SK-MEL-5 (cell line): ENCODE measurements at regions not wholly inside any gene's neighbourhood (a gene's known extent, or its start where the extent isn't known, plus 50 kb on each side); places are given as distances from the start of the nearest gene placed in this dataset.

Source experiments
- DNase-seq: peaks from one replicate; pipeline ENCODE4 v3.0.0-alpha.2; 2016; ENCODE audit warnings: low read depth, low spot score
- in situ Hi-C: cut with HindIII; loops from 2 replicates; pipeline ENCODE4 v1.10.0; 2016; ENCODE audit warnings: low sequenced_read_pairs, high pct_unique_total_duplicates, low pct_unique_long_range_greater_than_20kb

DNA sequence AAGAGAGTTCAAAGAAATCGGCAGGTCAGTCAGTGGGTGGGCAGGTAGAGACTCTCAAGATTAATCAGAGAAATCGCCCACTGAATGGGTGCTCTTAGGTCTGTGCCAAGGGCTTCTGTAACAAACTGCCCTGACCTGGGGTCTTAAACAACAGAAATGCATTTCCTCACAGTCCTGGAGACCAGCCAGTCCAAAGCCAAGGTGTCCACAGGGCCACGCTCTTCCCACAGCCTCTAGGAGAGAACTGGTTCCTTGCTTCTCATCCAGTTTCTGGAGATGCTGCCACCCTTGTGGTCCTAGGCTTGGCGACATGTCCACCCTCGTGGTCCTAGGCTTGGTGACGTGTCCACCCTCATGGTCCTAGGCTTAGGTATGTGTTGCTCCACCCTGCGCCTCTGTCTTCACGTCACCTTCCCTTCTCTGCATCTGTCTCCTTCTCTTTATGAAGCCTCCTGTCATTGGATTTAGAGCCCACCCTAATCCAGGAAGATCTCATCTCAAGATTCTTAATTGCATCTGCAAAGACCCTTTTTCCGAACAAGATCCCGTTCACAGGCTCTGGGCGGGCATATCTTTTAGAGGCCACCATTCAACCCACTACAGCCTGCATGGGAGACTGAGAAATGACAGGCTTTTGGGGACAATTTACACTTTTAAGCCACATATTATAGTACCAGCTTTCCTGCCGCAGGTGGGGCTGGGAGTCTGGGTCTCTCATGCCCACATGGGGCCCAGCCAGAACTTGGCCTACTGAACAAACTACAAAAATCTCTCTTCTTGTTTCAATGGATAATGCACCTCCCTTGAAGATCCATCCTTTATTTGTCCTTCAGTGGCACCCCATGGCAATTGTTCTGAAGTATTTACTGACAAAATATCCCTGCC lies 161.3 kb downstream of the ASB1 start:
- in situ Hi-C loops: no loop called here
- DNase-seq: no peak

DNA sequence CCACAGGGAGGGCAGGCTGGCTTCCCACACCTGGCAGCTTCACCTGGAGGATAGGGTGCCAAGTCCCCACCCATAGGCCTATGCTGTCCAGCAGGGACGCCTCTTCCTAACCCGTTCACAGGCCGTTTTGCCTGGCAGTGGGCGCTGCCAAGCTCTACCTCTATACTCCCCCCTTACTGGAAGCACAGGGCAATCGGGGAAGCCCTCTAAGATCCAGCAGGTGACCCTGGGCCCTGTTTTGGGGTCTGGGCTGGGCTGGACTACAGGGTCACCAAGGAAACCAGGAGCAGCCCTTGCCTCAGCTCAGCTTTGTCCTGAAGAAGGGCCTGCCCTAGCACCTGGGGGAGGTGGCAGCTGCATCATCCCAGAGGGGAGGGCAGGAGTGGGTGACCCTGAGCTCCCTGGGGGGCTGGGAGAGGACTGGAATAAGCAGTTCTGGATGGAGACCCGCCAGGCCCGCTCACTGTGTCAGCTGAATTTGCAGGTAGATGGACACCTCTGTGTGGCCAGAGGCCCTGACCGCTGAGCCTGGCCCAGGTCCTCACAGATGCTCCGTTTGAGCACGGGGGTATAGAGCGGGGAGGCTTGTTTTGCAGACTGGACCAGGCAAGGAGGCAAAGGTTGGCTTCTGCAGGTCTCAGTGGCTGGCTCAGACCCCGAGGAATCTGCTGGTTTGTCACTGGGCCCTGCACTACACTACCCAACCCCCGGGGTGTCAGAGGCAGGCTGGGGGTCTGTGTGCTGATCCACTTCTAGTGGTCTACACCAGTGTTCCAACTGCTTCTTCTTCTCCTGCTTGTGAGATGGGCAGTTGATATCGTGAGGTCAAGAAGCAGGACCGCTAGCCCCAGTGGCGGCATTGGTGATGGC lies 163.1 kb downstream of the ASB1 start:
- in situ Hi-C loops: no loop called here
- no peak for DNase-seq

DNA sequence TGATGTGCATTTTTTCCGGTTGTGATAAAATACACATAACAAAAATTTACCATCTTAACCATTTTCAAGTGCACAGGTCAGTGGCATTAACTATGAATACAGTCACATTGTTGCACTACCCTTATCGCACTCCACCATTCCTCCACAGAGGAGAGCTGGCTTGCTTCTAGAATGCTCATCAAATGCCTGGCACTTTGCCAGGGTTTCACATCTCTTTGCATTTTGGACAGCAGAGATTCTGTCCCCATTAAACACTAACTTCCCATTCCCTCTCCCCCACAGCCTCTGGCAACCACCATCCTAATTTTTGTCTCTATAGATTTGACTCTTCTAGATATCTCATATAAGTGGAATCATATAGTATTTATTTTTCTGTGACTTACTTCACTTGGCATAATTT lies 165.0 kb downstream of the ASB1 start:
- no peak for DNase-seq
- in situ Hi-C loops: no loop called here

DNA sequence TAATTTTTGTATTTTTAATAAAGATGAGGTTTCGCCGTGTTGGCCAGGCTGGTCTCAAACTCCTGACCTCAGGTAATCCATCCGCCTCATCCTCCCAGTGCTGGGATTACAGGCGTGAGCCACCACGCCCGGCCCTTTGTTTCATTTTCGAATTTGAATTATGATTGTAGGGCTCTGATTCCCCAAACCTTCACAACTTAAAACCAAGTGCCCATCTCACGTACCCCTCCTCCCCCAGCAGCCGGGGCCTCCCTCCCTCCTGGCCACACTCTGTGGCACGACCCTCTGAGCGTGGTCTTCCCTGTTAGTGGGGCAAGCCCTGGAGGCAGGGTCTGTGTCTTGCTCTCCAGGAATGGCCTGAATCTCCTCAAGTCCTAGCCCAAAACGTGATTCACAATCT lies 166.5 kb downstream of the ASB1 start:
- in situ Hi-C loops: no loop called here
- DNase-seq: no peak

DNA sequence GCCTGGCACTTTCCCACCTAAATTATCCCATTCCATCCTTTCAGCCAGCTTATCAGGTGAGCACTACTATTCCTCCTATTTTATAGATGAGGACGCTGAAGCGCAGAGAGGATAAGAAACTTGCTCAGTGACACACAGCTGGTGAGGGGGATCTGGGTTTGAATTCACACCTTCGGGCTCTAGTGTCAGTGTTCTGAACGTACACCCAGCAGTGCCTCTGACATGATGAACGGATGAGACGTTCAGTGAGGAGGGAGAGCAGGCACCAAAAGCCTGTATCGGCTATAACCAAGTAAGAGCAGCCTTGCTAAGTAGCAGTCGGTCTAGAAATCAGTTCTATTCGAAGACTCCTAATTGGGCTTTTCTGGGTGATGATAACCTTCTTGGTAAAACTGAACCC lies 167.0 kb downstream of the ASB1 start:
- no peak for DNase-seq
- in situ Hi-C loops: no loop called here

DNA sequence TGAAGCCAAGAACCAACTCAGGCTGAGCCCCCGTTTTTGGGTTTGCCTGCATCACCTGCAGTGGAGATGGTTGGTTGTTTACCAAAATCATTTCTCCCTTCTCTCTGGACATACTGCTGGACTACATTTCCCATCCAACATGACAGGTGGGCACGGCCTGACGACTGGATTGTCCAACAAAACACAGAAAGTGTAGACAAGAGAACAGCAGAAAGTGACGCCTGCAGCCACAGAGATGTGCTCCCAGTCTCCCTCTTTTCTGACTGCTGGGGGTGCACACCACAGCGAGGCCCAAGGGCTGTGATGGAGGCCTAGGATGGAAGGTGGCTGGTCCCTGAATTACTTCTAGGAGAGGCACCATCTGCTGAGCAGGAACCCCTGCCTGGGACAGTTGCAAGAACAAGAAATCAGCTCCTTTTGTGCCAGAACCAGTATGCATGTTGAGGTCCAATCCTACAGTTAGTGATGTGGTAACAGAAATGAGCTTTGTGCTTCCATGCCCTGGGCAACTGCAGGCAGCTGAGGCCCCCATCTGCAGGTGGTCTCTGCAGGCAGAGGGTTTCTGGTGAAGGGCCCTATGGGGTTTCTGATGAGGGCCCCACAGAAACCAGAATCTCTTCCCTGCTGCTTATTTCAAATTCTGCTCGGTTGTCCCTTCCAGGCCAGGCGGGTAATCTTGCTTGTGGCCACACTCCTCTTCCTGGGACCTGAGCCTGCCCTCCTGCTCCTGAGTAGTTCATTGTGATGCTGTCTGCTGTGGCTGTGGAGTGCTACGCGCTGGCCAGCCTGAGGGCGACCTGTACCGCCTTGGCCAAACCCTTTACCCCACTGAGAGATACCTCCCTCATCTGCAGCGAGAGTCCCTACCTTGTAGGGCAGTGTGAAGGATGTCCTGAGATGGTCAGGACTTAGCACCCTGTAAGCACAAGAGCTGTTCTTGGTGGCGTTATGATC lies 168.3 kb downstream of the ASB1 start:
- in situ Hi-C loops: no loop called here
- no peak for DNase-seq

DNA sequence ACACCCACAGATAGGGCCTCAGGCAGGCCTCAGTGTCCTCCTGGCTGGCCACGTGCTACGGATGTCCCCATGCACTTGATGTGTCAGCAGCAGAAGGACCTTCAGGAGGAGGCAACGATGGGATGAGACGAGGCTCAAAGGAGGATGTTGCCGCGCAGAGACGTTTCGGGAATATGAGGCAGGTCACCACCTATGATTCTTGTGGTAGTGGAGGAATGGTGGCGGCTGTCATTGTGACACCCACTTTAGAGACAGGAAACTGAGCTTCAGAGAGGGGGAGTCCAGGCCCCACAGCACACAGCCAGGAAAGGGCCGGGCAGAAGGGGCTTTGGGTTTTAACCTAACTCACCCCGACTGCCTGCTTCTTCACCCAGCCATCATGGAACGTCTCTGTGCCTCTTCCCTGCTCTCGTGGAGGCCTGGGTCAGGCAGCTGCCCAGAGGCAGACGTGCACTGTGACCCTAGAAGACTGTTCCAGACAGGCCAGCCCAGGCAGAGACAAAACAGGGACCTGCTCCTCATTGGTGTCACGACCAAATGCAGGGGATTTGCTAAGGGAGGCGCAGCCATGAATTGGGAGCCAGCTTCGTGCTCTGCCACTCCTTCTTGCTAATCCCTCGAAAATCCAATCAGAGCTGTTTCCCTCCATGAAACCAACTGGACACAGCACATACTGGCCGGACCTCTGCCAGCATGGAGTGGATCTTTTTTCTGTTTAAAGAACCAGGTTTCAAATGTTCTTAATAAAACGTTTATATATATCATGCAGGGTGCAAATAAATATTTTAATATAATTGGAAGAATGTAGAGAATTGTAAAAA lies 169.2 kb downstream of the ASB1 start:
- DNase-seq: no peak
- in situ Hi-C loops: no loop called here

DNA sequence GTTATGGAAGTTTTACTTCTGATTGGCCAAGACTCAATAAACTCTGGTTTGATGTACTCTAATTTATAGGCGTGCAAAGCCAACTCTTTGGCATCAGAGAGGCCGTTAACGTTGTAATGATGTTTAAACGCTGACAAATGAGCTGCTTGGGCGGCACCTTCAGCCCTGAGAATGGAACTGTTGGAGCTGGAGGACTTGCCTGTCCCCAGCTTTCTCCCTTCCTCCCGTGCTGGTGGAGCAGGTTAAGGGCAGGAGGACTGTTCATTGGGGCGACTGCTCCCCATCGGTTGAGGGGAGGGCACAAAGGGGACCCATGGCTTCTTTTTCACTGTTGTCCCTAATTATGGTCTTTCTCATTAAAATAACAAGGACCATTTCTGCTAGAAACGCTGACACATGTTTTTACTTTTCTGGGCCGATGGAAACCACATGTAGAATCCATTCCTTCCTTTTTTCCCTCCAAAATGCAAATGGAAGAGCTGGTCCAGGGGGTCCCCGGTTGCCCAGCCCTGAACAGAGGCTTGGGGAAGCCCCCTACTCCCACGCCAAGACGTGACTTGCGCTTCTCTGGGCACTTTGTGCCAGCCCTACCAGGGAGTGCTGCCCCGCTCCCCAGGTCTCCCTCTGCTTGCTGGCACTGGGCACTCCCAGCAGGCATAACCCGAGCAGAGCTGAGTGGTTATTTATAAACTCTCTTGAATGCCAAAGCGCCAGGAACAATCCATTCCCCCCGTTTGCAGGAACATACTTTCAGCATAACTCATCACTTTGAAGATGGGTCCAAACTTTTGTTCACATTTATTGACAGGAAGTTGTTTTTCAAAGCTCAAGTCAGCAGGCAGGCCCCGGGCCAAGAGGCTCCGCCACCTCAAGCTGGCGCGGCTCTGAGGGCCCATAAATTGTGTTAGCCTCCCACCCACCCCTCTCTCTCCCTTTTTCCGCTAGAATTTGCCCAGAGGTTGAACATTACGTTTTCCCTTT lies 170.1 kb downstream of the ASB1 start:
- no peak for DNase-seq
- in situ Hi-C loops: no loop called here

DNA sequence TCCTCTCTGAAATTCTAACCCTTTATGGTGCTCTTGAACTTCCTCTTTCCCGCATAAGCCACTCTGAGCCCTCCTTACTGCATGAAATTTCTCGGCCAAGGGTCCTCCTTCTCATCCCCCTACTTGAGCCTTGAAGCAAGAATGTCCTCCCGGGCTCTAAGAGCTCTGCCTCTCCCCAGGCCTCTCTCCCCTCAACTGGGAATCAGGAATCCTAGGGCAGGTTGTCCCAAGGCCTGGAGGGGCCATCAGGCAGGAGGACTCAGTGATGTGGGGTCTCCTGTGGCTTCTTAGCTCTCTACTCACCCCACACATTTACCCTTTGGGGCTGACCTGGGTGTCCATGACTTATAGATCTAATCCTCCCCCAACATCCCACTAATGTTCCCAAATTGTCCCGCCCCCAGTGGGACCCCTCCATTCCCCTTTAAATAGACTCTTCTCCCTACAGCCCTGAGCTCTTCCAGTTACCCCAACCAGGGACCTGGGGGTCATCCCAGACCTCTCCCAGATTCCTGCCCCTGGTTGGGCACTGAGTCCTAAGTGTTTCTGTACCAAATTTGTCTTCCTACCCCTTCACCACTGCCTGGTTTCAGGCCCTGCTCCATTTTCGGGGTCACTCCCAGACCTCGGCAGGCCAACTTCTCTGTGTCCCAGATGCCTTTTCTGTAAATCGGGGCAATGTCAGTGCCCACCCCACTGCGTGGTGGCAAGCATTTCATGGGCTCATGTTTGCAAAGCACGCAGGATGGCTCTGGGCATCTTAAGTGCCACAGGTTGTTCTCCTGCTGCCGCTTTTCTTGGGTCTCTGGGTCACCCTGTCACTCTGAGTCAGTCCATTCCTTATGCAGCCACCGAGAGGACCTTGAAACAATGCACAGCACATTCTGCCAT lies 171.2 kb downstream of the ASB1 start:
- no peak for DNase-seq
- in situ Hi-C loops: no loop called here

DNA sequence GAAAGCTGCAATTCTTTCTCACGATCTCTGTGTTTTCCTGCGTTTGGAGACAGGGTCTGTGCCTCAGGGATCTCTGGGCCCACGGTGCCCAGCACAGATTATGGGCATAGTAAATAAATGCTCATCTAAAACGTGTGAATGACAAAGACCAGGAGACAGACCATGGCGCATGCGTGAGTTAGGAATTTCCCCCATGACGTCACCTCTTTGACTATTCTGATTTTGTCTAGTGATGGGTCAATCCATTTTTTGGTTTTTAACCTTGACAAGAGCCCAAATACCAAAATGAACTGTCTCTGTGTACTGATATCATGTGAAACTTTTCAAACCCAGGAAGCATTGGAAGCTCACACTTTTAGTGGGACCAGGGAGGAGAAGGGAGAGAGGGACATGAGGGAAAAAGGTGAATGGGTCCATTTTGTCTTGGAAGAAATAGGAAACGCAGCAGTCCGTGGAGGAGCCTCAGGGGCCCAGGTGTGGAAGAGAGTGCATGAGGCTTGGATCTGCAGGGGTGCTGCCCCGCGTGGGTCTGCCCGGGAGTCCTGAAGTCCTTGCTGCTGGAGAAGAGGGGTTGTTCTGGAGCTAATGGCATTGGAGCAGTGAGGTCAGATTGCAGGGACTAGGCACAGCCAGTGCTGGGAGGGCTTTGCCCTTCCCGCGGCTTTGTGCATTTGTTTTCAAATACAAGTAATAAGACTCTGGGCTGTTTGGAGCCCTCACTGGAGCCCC lies 172.2 kb downstream of the ASB1 start:
- no peak for DNase-seq
- in situ Hi-C loops: no loop called here

DNA sequence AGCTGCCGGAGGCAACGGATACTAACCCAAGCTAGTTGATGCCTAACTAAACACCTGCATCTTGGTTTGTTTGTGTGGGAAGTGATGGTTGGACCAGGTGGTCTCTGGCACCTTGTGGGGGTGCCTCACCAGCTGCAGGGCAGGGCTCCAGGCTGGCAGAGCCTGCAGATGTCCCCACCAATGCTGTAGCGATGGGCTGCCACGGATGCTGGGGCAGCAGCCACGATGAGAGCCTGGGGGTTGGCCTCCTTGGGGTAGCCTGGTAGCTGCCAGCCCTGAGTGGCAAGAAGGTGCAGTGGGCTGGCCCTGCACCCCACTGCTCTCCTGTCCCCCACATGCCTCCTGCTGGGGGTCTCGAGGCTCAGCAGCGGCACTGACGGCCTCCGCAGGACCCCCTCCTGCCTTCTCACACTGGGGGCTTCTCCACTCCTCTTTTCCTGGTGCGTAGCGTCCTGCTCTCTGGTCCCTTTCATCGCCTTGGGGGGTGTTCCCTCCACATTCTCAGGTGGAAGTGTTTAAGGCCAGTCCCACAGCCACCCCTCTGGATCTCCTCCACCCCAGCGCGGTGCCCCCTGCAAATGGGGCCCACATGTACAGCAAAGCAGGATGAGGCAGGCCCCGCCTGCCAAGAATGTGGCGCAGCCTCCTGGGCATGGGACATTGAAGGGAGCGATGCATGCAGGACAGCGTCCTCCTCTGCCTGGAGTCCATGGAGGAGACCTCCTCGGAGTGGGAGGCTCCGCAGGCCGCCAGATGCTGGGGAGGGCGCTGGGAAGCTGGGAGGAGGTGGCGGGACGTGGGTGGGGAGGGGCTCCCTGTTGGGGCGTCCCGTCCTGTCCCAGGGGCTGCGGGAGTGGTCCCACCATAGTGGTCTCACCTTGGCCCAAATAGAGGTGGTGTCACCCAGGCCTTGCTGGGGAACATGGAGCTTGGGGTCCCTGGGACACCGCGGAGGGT lies 173.1 kb downstream of the ASB1 start:
- in situ Hi-C loops: no loop called here

DNA sequence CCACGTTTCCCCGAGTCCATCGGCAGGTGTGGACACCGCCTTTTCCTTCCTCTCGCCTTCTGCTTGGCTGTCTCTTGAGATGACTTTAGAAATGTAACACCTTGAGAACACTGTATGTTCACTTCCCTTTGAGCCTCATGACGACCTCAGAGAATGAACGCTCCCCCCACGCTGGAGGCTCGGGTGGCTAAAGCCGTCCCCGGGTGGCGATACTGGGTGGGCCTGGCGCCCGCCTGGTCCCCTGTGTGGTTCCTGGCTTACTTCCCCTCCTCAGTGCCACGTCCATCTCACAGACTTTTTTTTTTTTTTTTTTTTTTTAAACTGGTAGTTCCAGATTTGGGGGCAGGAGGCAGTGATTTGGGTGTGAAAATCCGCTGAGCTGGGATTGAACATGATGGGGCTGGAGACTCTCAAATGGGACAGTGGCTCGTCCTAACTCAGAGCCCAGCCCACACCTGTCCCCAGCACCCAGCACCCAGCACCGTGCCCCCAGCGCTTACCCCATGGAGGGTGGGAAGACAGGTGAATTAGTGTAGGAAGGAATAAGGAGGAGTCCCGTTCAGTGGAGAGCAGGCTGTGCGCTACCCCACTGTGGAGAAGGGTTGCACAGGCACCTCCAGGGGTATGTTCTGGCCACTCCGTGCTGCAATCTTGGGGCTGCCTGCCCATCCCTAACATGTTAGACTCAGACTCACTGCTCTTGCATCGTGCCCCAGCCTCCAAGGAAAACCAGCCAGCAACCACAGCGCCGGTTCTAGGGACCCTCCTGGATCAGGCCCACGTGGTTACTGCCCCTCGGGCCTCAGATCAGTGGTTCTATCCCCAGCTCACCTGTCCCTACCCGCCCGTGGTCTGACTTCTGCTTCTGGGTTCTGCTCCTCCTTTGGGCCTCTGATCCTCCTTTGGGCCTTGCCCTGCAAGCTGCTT lies 174.0 kb downstream of the ASB1 start:
- in situ Hi-C loops: no loop called here

More for the DNA sequence above, 173.1 kb downstream of the ASB1 start:
- DNase-seq: no peak

More for the DNA sequence above, 174.0 kb downstream of the ASB1 start:
- DNase-seq: no peak
